COLO668 (cell line): ENCODE measurements at regions not wholly inside any gene's neighbourhood (a gene's known extent, or its start where the extent isn't known, plus 50 kb on each side); places are given as distances from the start of the nearest gene placed in this dataset.
A peak's percentile ranks its signal among the peaks of the same experiment; 100 is the strongest.
"Not testable (repeated sequence)": the region's sequence is repeated elsewhere in the genome, so short reads cannot be mapped to it uniquely, and the experiment has no call there.

Source experiments
- DNase-seq: peaks from one replicate; lab custom pipeline; 2025; ENCODE audit not compliant: unreplicated experiment; lab: John Stamatoyannopoulos, UW

GRCh38 chr12:65673732-65674131 is 150.6 kb upstream of the HMGA2 start:
- no peak for DNase-seq

GRCh38 chr12:65675141-65675621 is 149.1 kb upstream of the HMGA2 start:
- no peak for DNase-seq

GRCh38 chr12:65678172-65678571 is 146.1 kb upstream of the HMGA2 start:
- not testable (repeated sequence) for DNase-seq

GRCh38 chr12:65681226-65681625 is 143.1 kb upstream of the HMGA2 start:
- DNase-seq: no peak

- DNase-seq: no peak
These were observed 142.2 kb upstream of the HMGA2 start for GRCh38 chr12:65682112-65682511.

- no peak for DNase-seq
These were observed 139.4 kb upstream of the HMGA2 start for GRCh38 chr12:65684906-65685305.

- no peak for DNase-seq
These were observed 138.8 kb upstream of the HMGA2 start for GRCh38 chr12:65685514-65685913.

- no peak for DNase-seq
These were observed 134.8 kb upstream of the HMGA2 start for GRCh38 chr12:65689508-65689907.

- no peak for DNase-seq
These were observed 133.8 kb upstream of the HMGA2 start for GRCh38 chr12:65690477-65690876.

- DNase-seq: no peak
These were observed 130.2 kb upstream of the HMGA2 start for GRCh38 chr12:65694130-65694529.

GRCh38 chr12:65695113-65695865 is 129.0 kb upstream of the HMGA2 start:
- peak; percentile 75 for DNase-seq

- no peak for DNase-seq
These were observed 128.1 kb upstream of the HMGA2 start for GRCh38 chr12:65696227-65696626.

- DNase-seq: no peak
These were observed 125.0 kb upstream of the HMGA2 start for GRCh38 chr12:65699251-65699650.

- DNase-seq: no peak
These were observed 121.1 kb upstream of the HMGA2 start for GRCh38 chr12:65703176-65703575.

- no peak for DNase-seq
These were observed 118.9 kb upstream of the HMGA2 start for GRCh38 chr12:65705380-65705876.

GRCh38 chr12:65707051-65707450 is 117.2 kb upstream of the HMGA2 start:
- DNase-seq: no peak

GRCh38 chr12:65712260-65713004 is 111.9 kb upstream of the HMGA2 start:
- DNase-seq: no peak

GRCh38 chr12:65715961-65716360 is 108.3 kb upstream of the HMGA2 start:
- no peak for DNase-seq

- no peak for DNase-seq
These were observed 103.8 kb upstream of the HMGA2 start for GRCh38 chr12:65720136-65721130.

- DNase-seq: no peak
These were observed 102.6 kb upstream of the HMGA2 start for GRCh38 chr12:65721541-65722190.
